ENCODE measurements at regions not wholly inside any gene's neighbourhood (a gene's known extent, or its start where the extent isn't known, plus 50 kb on each side); places are given as distances from the start of the nearest gene placed in this dataset.

DNA sequence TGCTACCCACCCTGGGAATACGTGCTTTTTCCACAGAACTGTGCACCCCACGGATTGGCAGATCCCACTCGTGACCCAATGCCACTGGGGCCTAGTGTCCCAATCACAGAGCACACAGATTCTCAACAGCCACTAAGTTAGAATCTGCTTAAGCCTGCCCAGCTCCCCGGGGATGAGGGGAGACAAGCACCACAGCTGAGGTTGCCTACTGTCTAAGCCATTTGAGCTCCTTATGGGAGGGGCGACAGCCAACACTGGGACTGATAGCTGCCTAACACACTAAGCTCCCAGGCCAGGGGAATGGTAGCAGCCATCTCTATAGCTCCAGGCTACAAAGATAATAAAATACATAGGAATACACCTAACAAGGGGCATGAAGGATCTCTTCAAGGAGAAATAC is 93.5 kb upstream of the GUCY1A1 start:
- peak overlapping the region; percentile 40 for H3K27ac ChIP-seq
- TF ChIP-seq, protein P1, sequence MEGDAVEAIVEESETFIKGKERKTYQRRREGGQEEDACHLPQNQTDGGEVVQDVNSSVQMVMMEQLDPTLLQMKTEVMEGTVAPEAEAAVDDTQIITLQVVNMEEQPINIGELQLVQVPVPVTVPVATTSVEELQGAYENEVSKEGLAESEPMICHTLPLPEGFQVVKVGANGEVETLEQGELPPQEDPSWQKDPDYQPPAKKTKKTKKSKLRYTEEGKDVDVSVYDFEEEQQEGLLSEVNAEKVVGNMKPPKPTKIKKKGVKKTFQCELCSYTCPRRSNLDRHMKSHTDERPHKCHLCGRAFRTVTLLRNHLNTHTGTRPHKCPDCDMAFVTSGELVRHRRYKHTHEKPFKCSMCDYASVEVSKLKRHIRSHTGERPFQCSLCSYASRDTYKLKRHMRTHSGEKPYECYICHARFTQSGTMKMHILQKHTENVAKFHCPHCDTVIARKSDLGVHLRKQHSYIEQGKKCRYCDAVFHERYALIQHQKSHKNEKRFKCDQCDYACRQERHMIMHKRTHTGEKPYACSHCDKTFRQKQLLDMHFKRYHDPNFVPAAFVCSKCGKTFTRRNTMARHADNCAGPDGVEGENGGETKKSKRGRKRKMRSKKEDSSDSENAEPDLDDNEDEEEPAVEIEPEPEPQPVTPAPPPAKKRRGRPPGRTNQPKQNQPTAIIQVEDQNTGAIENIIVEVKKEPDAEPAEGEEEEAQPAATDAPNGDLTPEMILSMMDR (conservative IDR thresholded peaks at IDR 0.05) = no peak
- no peak for TF ChIP-seq ZFX (IDR thresholded peaks at IDR 0.05)

DNA sequence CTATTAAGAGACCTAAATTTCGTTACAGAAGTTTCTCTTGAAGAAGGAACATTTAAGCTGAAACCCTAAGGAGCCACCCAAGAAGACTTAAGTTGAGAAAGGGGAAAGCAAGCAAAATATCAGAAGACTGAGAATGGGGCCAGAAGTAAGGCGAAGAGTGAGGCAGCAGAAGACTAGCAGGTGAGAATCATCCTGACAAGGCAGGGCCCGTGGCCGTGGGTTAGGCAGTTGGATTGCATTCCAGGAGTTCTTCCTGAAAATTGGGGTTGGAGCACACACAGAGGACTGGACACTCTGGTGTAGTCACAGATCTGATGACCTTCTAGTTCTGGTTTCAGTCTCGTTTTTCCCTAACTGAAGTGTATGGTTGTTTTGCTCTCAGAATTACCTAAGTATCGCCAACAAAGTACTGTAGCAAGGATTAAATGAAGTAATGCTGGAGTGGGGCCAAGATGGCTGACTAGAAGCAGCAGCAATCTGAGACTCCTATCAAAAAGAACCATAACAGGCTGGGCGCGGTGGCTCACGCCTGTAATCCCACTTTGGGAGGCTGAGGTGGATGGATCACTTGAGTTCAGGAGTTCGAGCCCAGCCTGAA is 94.4 kb upstream of the GUCY1A1 start:
- H3K27ac ChIP-seq = peak overlapping the region; percentile 40

DNA sequence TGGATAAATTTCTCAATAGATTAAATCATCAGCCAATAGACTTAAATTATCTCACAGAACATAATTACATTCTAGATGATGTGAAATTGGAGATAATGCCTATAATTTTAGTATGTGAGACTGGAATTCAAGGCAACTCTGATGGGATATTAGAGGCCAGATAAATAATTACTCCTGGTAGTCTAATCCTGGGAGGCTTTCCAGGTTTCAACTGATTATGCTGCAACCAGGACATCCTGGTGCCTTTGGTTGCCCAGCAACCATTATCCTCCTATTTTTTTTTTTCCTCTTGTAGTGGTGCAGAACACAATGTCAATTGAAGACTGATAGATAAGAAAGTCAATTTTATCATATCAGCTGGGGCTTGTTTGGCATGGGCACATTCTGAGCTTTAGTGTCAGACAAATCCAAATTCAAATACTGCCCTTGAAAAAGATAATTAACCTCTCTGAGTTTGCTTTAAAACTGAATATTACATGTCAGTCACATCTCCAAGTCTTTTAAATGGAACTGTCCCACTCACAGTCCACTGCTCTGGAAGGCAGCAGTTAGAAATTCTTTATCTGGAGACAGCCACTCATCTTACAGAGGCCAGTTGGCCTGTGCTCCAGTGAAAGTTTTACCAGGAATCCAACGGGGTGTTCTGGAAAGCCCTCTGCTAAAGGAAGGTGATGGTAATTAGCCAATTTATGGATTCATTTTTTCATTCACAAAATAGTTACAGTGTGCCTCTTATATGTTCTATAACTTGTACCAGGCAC is 95.3 kb upstream of the GUCY1A1 start:
- TF ChIP-seq, protein P1 (conservative IDR thresholded peaks at IDR 0.05) = no peak
- TF ChIP-seq ZFX (IDR thresholded peaks at IDR 0.05) = no peak

More for the DNA sequence above, 94.4 kb upstream of the GUCY1A1 start:
- TF ChIP-seq ZFX (IDR thresholded peaks at IDR 0.05) = no peak
- TF ChIP-seq, protein P1 (conservative IDR thresholded peaks at IDR 0.05) = no peak

DNA sequence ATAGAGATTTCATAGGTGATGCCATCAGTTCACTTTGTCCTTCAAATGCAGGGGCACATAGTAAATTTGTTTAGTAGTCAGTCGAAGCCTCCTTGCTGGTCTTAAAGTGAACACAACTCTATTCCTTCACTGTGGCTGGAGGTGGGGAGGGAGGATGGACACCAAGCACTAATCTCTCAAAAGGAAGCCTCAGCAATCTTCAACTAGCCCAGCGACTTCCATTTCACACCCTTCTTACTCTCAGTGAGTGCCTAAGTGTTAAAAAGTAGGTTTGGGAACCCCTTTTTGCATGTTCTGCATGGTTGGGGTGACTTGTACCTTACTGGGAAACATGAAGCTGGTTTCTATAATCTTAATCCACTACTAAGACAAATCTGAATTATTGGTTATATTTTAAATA is 96.0 kb upstream of the GUCY1A1 start:
- peak overlapping the region; percentile 36; the same call in 1 of the 2 replicates for H3K27ac ChIP-seq
- TF ChIP-seq, protein P1 (conservative IDR thresholded peaks at IDR 0.05) = no peak
- no peak for TF ChIP-seq ZFX (IDR thresholded peaks at IDR 0.05)

More for the DNA sequence above, 95.3 kb upstream of the GUCY1A1 start:
- H3K27ac ChIP-seq = peak overlapping the region; percentile 40; the same call in 1 of the 2 replicates

DNA sequence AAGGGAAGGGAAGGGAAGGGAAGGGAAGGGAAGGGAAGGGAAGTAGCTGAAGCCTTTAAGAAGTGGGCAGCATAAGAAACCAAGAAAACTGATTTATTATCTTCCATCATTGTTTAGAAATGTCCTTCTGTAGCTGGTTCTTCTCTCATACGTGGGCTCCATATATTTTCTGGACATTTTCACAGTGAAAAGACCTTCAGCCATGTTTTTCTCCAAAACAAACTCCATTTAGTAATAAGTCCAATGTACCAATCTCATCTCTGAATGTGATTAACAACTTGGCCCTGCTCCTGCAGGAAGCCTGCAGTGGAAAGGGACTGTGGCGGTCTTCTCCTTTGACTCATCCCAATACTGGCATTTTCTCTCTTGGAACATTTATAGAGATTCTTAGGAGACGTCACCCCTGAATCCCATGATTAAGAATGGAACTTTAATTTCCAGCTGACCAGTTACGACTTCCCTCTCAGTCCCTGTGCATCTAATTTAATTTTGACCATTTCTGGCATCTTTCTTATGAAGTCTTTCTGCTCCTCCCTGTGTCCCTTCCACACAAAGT is 96.6 kb upstream of the GUCY1A1 start:
- TF ChIP-seq ZFX (IDR thresholded peaks at IDR 0.05) = no peak
- TF ChIP-seq, protein P1 (conservative IDR thresholded peaks at IDR 0.05) = no peak
- H3K27ac ChIP-seq = no peak overlapping the region; the same call in 1 of the 2 replicates

DNA sequence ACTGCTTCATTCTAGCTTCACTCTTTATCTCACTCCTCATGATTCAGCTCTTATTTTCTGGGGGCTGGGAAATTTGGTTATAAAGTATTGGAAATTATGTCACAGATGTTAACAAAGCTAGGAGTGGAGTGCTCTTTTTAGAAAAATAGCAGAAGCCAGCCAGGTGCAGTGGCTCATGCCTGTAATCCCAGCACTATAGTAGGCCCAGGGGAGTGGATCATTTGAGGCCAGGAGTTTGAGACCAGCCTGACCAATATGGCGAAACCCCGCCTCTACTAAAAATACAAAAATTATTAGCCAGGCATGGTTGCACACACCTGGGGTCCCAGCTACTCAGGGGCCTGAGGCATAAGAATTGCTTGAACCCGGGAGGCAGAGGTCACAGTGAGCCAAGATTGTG is 97.2 kb upstream of the GUCY1A1 start:
- no peak for TF ChIP-seq ZFX (IDR thresholded peaks at IDR 0.05)
- TF ChIP-seq, protein P1 (conservative IDR thresholded peaks at IDR 0.05) = no peak

DNA sequence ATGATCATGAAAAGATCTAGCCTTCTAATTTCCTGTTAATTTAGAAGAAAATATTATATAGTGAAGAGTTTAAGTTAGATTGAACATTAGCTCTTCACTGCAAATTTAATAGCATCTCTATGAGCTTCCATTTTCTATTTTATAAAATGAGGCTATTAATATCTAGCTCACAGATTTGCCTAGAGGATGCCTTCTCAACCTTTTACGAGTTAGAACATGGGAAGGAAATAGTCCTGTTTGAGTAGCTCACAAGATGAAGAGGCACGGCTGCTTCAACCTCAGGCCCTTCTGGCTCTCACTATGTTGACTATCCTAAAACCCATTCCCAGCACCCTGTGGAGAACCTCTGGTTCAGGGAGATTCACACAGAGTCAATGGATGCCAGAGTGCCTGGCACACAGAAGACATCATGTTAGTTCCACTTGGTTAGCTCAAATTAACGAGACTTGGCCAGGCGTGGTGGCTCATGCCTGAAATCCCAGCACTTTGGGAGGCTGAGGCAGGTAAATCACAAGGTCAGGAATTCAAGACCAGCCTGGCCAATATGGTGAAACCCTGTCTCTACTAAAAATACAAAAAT is 97.9 kb upstream of the GUCY1A1 start:
- no peak overlapping the region for H3K27ac ChIP-seq
- TF ChIP-seq ZFX (IDR thresholded peaks at IDR 0.05) = no peak
- TF ChIP-seq, protein P1 (conservative IDR thresholded peaks at IDR 0.05) = no peak

More for the DNA sequence above, 97.2 kb upstream of the GUCY1A1 start:
- H3K27ac ChIP-seq = no peak overlapping the region

All from C4-2B (cell line).